Stimulated activated CD8-positive, alpha-beta memory T cell treated with anti-CD3 and anti-CD28 coated beads, Interleukin-4, amount 100 ng/mL, for 1 hour (primary cell): ENCODE measurements at regions not wholly inside any gene's neighbourhood (a gene's known extent, or its start where the extent isn't known, plus 50 kb on each side); places are given as distances from the start of the nearest gene placed in this dataset.
"Not testable (repeated sequence)": the region's sequence is repeated elsewhere in the genome, so short reads cannot be mapped to it uniquely, and the experiment has no call there.

Experiments used
- DNase-seq, 2 donors: peaks; one replicate each; pipeline ENCODE4 v3.0.0-alpha.2; 2020; ENCODE audit warnings: low read depth in 2 of 2, low spot score in 1 of 2

GRCh38 chr22:26914519-26915185 is 257.3 kb downstream of the MIAT start:
- DNase-seq, result no peak

- no peak for DNase-seq
These were observed 258.8 kb downstream of the MIAT start for GRCh38 chr22:26916236-26916635.

- no peak for DNase-seq
These were observed 260.8 kb downstream of the MIAT start for GRCh38 chr22:26918226-26918625.

- no peak for DNase-seq
These were observed 264.3 kb downstream of the MIAT start for GRCh38 chr22:26921726-26922125.

- no peak for DNase-seq
These were observed 265.4 kb downstream of the MIAT start for GRCh38 chr22:26922806-26923205.

GRCh38 chr22:26923531-26923930 is 266.1 kb downstream of the MIAT start:
- DNase-seq, result no peak

- DNase-seq, result no peak
These were observed 270.4 kb downstream of the MIAT start for GRCh38 chr22:26927821-26928220.

GRCh38 chr22:26931471-26931870 is 274.1 kb downstream of the MIAT start:
- no peak for DNase-seq

GRCh38 chr22:26933105-26933590 is 275.8 kb downstream of the MIAT start:
- no peak for DNase-seq

GRCh38 chr22:26937213-26937612 is 279.8 kb downstream of the MIAT start:
- no peak for DNase-seq

- DNase-seq, result no peak
These were observed 282.1 kb downstream of the MIAT start for GRCh38 chr22:26939466-26939865.

GRCh38 chr22:26941896-26942636 is 284.7 kb downstream of the MIAT start:
- DNase-seq, result no peak

GRCh38 chr22:26942637-26942957 is 285.2 kb downstream of the MIAT start:
- DNase-seq, result no peak

GRCh38 chr22:26945565-26945964 is 288.2 kb downstream of the MIAT start:
- DNase-seq, result no peak

GRCh38 chr22:26949193-26949592 is 291.8 kb downstream of the MIAT start:
- DNase-seq, result no peak

GRCh38 chr22:26951139-26951538 is 293.8 kb downstream of the MIAT start:
- DNase-seq, result not testable (repeated sequence)

GRCh38 chr22:26952004-26952403 is 294.6 kb downstream of the MIAT start:
- no peak for DNase-seq

GRCh38 chr22:26952451-26953011 is 295.1 kb downstream of the MIAT start:
- no peak for DNase-seq

- DNase-seq, result no peak
These were observed 295.9 kb downstream of the MIAT start for GRCh38 chr22:26953012-26953883.

GRCh38 chr22:26956371-26956770 is 299.0 kb downstream of the MIAT start:
- DNase-seq, result no peak

- DNase-seq, result no peak
These were observed 299.8 kb downstream of the MIAT start for GRCh38 chr22:26957176-26957575.
